SK-N-SH treated with all-trans-retinoic acid at 6 μM for 48 hours (cell line): ENCODE measurements at regions not wholly inside any gene's neighbourhood (a gene's known extent, or its start where the extent isn't known, plus 50 kb on each side); places are given as distances from the start of the nearest gene placed in this dataset.

Experiments used
- ATAC-seq: fragments of 200-7000 bp; cut with Tn5 transposase; 3 replicates; pipeline ENCODE4 v1.9.1; 2020; ENCODE audit warnings: mild to moderate bottlenecking, moderate library complexity
- ARNTL ChIP-seq: fragments of 450-650 bp; formaldehyde crosslinking; IDR thresholded peaks from 2 replicates; pipeline ENCODE4 v1.5.0; 2020; ENCODE audit warnings: low read depth, mild to moderate bottlenecking, moderate library complexity, borderline replicate concordance
- BACH2 ChIP-seq: fragments of 250-450 bp; sonication (Bioruptor Pico); IDR thresholded peaks from 2 replicates; pipeline ENCODE4 v1.9.0; 2021; ENCODE audit warnings: mild to moderate bottlenecking, borderline replicate concordance
- CSDC2 ChIP-seq: fragments of 250-450 bp; sonication (Bioruptor Pico); IDR thresholded peaks from 2 replicates; pipeline ENCODE4 v1.5.0; 2020; ENCODE audit warnings: mild to moderate bottlenecking, moderate library complexity
- CSRNP3 ChIP-seq: fragments of 250-450 bp; sonication (Bioruptor Pico); IDR thresholded peaks from 2 replicates; pipeline ENCODE4 v1.5.1; 2021; ENCODE audit warnings: mild to moderate bottlenecking, moderate library complexity
- ESRRG ChIP-seq: fragments of 250-450 bp; sonication (Bioruptor Pico); IDR thresholded peaks from 2 replicates; pipeline ENCODE4 v1.6.1; 2021; ENCODE audit warnings: mild to moderate bottlenecking
- GLIS3 ChIP-seq: fragments of 250-450 bp; sonication (Bioruptor Pico); IDR thresholded peaks from 2 replicates; pipeline ENCODE4 v1.5.0; 2020; ENCODE audit warnings: mild to moderate bottlenecking, moderate library complexity
- ISL1 ChIP-seq: fragments of 250-450 bp; sonication (Bioruptor Pico); IDR thresholded peaks from 2 replicates; pipeline ENCODE4 v2.1.2; 2022; ENCODE audit warnings: mild to moderate bottlenecking, moderate library complexity
- OSR1 ChIP-seq: fragments of 250-450 bp; sonication (Bioruptor Pico); IDR thresholded peaks from 2 replicates; pipeline ENCODE4 v1.8.0; 2022; ENCODE audit warnings: moderate library complexity, mild to moderate bottlenecking, inconsistent platforms
- PPARA ChIP-seq: fragments of 250-450 bp; sonication (Bioruptor Pico); IDR thresholded peaks from 2 replicates; pipeline ENCODE4 v1.5.0; 2020; ENCODE audit warnings: mild to moderate bottlenecking, borderline replicate concordance
- RARB ChIP-seq: fragments of 250-450 bp; sonication (Bioruptor Pico); IDR thresholded peaks from 2 replicates; pipeline ENCODE4 v1.8.0; 2021; ENCODE audit warnings: mild to moderate bottlenecking, moderate library complexity
- SNAI2 ChIP-seq: fragments of 250-450 bp; sonication (Bioruptor Pico); IDR thresholded peaks from 2 replicates; pipeline ENCODE4 v1.5.0; 2020; ENCODE audit warnings: mild to moderate bottlenecking, moderate library complexity
- TCF4 ChIP-seq: fragments of 250-450 bp; sonication (Bioruptor Pico); IDR thresholded peaks from 2 replicates; pipeline ENCODE4 v1.8.0; 2021; ENCODE audit warnings: mild to moderate bottlenecking, moderate library complexity, borderline replicate concordance
- TOX ChIP-seq: fragments of 250-450 bp; sonication (Bioruptor Pico); IDR thresholded peaks from 2 replicates; pipeline ENCODE4 v1.8.0; 2021; ENCODE audit warnings: mild to moderate bottlenecking, moderate library complexity, borderline replicate concordance
- TSHZ2 ChIP-seq: fragments of 250-450 bp; sonication (Bioruptor Pico); IDR thresholded peaks from 2 replicates; pipeline ENCODE4 v1.5.0; 2020; ENCODE audit warnings: mild to moderate bottlenecking, moderate library complexity
- ZC3H10 ChIP-seq: fragments of 250-450 bp; sonication (Bioruptor Pico); IDR thresholded peaks from 2 replicates; pipeline ENCODE4 v1.5.1; 2021; ENCODE audit warnings: mild to moderate bottlenecking, moderate library complexity
- ZFP3 ChIP-seq: fragments of 250-450 bp; sonication (Bioruptor Pico); IDR thresholded peaks from 2 replicates; pipeline ENCODE4 v1.5.0; 2020; ENCODE audit warnings: mild to moderate bottlenecking, moderate library complexity
- ZFP30 ChIP-seq: fragments of 450-650 bp; formaldehyde crosslinking; IDR thresholded peaks from 2 replicates; pipeline ENCODE4 v1.5.0; 2022; ENCODE audit warnings: mild to moderate bottlenecking, moderate library complexity
- ZNF565 ChIP-seq: fragments of 450-650 bp; formaldehyde crosslinking; conservative IDR thresholded peaks from 2 replicates; pipeline ENCODE4 v1.5.0; 2020; ENCODE audit warnings: low read depth, mild to moderate bottlenecking, moderate library complexity
- ZNF70 ChIP-seq: fragments of 450-650 bp; formaldehyde crosslinking; IDR thresholded peaks from 2 replicates; pipeline ENCODE4 v1.5.0; 2020; ENCODE audit warnings: mild to moderate bottlenecking, moderate library complexity
- ZNF8 ChIP-seq: fragments of 450-650 bp; formaldehyde crosslinking; IDR thresholded peaks from 2 replicates; pipeline ENCODE4 v1.5.0; 2020; ENCODE audit warnings: mild to moderate bottlenecking, moderate library complexity
- TF ChIP-seq, protein P1 (sequence below): fragments of 250-450 bp; sonication (Bioruptor Pico); IDR thresholded peaks from 2 replicates; pipeline ENCODE4 v1.8.0; 2021; ENCODE audit warnings: low read depth, mild to moderate bottlenecking, moderate library complexity, borderline replicate concordance
- TF ChIP-seq, protein P2 (sequence below): fragments of 250-450 bp; sonication (Bioruptor Pico); IDR thresholded peaks from 2 replicates; pipeline ENCODE4 v1.8.0; 2020; ENCODE audit warnings: mild to moderate bottlenecking, moderate library complexity, borderline replicate concordance

DNA sequence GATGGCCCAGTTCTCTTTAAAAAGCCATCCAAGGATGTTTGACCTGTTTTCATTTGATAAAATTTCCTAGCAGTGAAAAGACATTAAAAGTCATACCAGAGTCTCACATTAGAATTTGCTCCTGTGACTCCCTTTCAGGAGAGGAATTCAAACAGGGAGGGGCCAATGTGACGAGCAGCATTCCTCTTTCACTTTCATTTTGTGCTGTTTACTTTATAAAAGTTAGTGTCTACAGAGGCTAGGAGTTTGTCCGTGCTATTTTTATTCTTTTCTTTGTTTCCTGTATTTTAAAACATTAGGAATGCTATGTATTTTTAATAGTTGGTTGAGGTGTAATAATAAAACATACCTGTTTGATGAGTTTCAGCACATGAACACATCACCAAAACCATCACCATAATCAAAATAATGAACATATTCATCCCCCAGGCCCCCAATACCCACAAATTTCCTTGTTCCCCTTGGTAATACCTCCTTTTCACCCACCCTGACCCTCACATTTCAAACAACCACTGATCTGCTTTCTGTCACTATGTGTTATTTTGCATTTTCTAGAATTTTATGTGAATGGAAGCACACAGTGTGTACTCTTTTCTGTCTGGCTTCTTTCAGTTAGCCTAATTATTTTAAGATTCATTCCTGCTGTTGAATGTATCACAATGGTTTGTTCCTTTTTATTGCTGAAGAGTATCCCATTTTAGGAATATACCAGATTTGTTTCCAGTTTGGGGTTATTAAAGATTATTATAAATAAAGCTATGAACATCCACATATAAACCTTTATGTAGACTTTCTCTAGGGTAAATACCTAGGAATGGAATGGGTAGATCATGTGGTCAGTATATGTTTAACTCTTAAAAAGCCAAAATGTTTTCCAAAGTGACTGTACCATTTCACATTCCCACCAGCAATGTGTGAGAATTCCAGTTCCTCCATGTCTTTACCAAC lies 129.5 kb downstream of the TENT5C start:
- peak; percentile 79 for ATAC-seq
- TF ChIP-seq SNAI2 (CRISPR knock-in tag) (no peak), ZNF8 (no peak), PPARA (CRISPR knock-in tag) (no peak), ZFP3 (CRISPR knock-in tag) (no peak), RARB (CRISPR knock-in tag) (no peak)

- ATAC-seq, result no peak
- TF ChIP-seq CSRNP3 (CRISPR knock-in tag) (no peak), GLIS3 (CRISPR knock-in tag) (no peak), TSHZ2 (CRISPR knock-in tag) (no peak), CSDC2 (CRISPR knock-in tag) (no peak), ZNF70 (no peak), PPARA (CRISPR knock-in tag) (no peak), ZNF565 (no peak), ZFP3 (CRISPR knock-in tag) (no peak), ZNF8 (no peak), TCF4 (CRISPR knock-in tag) (no peak), OSR1 (CRISPR knock-in tag) (no peak), ZFP30 (no peak)
- TF ChIP-seq, protein P1, sequence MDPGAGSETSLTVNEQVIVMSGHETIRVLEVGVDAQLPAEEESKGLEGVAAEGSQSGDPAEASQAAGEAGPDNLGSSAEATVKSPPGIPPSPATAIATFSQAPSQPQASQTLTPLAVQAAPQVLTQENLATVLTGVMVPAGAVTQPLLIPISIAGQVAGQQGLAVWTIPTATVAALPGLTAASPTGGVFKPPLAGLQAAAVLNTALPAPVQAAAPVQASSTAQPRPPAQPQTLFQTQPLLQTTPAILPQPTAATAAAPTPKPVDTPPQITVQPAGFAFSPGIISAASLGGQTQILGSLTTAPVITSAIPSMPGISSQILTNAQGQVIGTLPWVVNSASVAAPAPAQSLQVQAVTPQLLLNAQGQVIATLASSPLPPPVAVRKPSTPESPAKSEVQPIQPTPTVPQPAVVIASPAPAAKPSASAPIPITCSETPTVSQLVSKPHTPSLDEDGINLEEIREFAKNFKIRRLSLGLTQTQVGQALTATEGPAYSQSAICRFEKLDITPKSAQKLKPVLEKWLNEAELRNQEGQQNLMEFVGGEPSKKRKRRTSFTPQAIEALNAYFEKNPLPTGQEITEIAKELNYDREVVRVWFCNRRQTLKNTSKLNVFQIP (CRISPR knock-in tag), result no peak
Measured at GRCh38 chr1:117739504-117739903, 133.7 kb downstream of the TENT5C start.

GRCh38 chr1:117740496-117740895 lies 134.6 kb downstream of the TENT5C start:
- TF ChIP-seq TCF4 (CRISPR knock-in tag), result no peak
- TF ChIP-seq, protein P2, sequence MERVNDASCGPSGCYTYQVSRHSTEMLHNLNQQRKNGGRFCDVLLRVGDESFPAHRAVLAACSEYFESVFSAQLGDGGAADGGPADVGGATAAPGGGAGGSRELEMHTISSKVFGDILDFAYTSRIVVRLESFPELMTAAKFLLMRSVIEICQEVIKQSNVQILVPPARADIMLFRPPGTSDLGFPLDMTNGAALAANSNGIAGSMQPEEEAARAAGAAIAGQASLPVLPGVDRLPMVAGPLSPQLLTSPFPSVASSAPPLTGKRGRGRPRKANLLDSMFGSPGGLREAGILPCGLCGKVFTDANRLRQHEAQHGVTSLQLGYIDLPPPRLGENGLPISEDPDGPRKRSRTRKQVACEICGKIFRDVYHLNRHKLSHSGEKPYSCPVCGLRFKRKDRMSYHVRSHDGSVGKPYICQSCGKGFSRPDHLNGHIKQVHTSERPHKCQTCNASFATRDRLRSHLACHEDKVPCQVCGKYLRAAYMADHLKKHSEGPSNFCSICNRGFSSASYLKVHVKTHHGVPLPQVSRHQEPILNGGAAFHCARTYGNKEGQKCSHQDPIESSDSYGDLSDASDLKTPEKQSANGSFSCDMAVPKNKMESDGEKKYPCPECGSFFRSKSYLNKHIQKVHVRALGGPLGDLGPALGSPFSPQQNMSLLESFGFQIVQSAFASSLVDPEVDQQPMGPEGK (CRISPR knock-in tag), result no peak
- no peak for TF ChIP-seq ESRRG (CRISPR knock-in tag)
- TF ChIP-seq ISL1 (CRISPR knock-in tag), result no peak
- TF ChIP-seq ZNF8, result no peak
- TF ChIP-seq OSR1 (CRISPR knock-in tag), result no peak
- TF ChIP-seq GLIS3 (CRISPR knock-in tag), result no peak
- TF ChIP-seq CSRNP3 (CRISPR knock-in tag), result no peak
- TF ChIP-seq TOX (CRISPR knock-in tag), result no peak
- TF ChIP-seq BACH2 (CRISPR knock-in tag), result no peak
- TF ChIP-seq, protein P1 (CRISPR knock-in tag), result no peak
- no peak for TF ChIP-seq ZNF70
- no peak for TF ChIP-seq TSHZ2 (CRISPR knock-in tag)
- TF ChIP-seq ARNTL (CRISPR knock-in tag), result no peak
- no peak for TF ChIP-seq CSDC2 (CRISPR knock-in tag)
- no peak for TF ChIP-seq ZNF565
- no peak for TF ChIP-seq ZC3H10 (CRISPR knock-in tag)
- no peak for TF ChIP-seq PPARA (CRISPR knock-in tag)
- no peak for ATAC-seq
